Erythroblast (primary cell): ENCODE measurements at regions not wholly inside any gene's neighbourhood (a gene's known extent, or its start where the extent isn't known, plus 50 kb on each side); places are given as distances from the start of the nearest gene placed in this dataset.

Experiments used
- DNase-seq, 2 experiments: peaks; one replicate each; lab custom pipeline; 2025; lab: John Stamatoyannopoulos, UW
- GATA1 ChIP-seq: IDR thresholded peaks from 2 replicates; pipeline ENCODE4 v1.6.1; 2011; ENCODE audit warnings: low read depth, mild to moderate bottlenecking, control low read depth, low read length, moderate library complexity
- POLR2A ChIP-seq: IDR thresholded peaks from 2 replicates; pipeline ENCODE4 v1.6.1; 2011; ENCODE audit warnings: mild to moderate bottlenecking, low read length

DNA sequence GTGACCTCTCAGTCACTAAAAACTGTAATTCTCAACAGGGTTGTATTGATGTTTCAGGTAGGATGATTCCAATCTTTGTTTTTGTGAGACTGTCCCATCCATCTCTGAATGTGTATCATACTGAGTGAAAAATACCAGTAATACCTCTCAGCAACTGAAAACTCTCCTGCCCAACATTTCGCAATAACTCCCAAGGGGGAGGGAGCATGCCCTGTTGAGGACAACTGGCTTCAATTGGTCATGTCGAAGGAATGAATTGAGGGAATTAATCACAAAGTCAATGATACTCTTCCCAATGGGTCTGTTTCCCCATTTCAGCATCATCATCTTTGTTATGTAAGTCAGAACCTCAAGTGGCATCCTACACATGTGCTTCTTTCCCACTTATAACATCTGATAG is 102.4 kb upstream of the E2F7 start:
- no peak for DNase-seq
- TF ChIP-seq GATA1 (no peak), POLR2A (no peak)

DNA sequence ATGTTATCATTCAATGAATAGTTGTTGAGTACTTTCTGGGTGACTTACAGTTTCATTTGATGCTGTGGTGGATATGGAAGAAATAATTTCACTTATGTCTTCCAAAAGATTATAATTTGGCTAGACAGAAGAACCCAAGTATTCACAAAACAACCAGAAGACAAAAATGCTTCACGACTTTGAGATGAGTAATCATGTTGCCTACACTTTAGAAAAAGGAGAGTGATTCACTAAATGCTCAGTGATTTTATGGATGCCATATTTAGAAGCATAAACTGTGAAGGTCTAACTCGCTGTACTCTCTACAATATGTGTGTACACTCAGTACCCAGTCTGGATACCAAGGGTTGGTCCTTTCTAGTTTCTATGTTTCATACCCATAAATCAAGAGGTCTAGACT is 101.3 kb upstream of the E2F7 start:
- no peak for DNase-seq

DNA sequence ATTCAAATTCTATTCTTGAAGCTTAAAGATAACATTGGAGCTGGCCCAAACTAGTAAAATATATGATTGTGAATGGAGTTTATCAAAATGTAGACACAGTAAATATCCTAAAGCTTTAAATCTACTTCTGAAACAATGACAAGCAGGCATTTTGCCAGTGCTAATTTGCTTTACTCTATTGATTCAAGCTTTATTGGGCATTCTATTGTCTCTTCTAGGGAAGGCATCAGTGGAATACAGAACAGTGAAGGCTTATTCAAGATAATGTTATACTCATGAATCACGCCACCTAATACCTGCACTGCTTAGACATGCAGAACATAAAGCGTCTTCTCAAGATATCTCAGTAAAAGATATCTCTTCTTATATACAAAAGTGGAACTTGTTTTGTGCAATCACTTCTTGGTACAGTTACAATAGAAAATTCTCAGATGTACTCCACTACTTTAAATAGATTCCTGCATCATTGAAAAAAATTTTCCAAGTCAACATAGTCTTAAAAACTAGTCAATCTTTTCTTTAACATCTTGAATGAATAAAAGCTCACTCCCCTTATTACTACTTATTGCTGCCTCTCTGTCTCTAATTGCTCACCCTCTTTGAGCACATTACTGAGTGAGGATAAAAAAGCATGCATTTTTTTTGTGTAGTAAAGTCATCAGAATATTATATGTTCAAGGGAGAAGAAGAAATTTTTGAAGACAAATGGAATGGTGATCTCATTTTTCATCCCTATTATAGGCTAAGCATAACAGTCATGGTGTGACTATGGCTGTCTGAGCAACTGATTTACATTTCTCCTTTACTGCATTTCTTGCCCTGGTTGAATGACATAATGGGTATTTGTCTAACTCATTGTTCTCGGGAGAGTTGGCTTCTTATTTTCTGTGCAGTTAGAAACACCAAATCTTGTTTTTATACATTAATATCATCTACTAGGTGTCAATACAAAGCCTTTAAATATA is 98.0 kb upstream of the E2F7 start:
- DNase-seq, result no peak
- TF ChIP-seq POLR2A (no peak), GATA1 (no peak)

More for the DNA sequence above, 101.3 kb upstream of the E2F7 start:
- TF ChIP-seq POLR2A, result no peak
- no peak for TF ChIP-seq GATA1

DNA sequence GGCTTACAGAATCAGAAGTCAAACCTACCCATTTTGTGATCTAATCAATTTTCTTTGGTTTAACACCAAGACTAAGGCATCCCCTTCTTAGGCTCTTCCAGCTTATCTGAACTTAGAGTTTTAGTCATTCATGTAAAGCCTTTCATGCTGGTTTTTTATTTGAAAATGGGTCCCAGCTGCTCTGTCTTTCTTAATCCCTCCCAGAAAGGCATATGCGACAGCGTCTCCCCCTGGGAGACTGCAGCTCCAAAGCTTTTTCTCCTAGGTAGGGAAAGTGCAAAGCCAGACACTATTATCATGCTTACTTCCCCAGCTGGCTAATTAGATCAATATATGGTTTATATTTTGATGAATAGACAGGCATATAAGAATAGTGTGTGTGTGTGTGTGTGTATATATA is 96.6 kb upstream of the E2F7 start:
- TF ChIP-seq GATA1 (no peak), POLR2A (no peak)
- no peak for DNase-seq

DNA sequence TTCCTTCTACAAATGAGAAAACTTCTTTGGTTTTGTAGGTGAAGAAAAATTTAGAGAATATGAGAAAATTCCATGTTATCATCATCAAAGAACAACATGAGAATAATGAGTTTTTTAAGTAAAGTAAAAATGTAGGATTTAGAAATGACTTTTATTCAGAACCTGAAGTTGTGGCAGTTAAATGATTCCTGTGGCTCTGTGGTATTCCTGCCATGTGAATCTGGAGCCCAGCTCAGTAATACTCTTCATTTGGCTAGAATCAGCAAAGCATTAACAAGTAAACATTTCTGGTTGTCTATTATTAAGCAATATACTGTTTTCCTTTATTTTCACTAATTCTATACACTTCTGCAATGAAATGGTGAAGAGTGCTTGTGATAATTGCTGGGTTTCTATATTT is 95.6 kb upstream of the E2F7 start:
- TF ChIP-seq POLR2A (no peak), GATA1 (no peak)
- no peak for DNase-seq

DNA sequence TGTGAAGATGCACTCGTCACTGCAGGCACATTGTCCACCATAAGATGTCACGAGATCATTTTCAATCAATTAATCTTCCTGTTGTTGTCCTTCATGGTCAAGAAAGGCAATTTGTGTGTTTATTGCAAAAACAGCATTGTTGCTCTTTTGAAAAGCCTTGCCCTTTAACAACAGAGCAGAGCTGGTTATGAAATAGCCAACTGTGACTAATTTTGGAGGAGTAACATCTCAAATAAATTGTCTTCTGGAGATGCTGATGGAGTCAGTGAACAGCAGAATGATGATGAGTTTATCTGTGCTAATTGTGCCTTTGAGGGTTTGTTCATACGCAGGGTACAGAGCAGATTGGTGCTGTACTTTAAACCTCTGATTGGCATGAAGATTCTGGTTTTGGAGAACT is 88.3 kb upstream of the E2F7 start:
- no peak for DNase-seq
- no peak for TF ChIP-seq GATA1
- no peak for TF ChIP-seq POLR2A

DNA sequence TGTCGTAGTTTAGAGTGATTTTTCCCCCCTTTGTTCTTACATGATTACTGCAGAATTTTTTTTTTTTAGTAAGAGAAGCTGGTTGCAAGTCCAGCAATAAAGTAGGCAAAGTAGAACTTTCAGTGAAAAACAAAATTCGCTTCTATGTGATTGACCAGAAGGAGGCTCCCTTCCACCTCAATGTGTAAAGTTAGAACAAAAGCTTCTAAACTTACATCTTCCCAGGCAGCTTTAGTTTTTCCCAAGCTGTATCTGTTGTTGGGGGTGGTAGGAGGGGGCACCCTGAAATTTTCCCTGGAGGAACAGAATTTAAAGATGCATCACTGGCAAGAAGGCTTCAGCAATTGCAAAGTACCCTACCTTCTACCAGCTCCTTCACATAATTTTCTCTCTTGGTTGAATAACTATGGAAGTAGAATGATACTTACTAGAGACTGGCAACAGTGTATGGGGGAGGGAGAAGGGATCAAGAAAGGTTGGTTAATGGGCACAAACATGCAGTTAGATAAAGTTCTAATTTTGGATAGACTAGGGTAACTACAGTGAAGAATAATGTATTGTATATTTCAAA is 87.3 kb upstream of the E2F7 start:
- no peak for TF ChIP-seq GATA1
- TF ChIP-seq POLR2A, result no peak

DNA sequence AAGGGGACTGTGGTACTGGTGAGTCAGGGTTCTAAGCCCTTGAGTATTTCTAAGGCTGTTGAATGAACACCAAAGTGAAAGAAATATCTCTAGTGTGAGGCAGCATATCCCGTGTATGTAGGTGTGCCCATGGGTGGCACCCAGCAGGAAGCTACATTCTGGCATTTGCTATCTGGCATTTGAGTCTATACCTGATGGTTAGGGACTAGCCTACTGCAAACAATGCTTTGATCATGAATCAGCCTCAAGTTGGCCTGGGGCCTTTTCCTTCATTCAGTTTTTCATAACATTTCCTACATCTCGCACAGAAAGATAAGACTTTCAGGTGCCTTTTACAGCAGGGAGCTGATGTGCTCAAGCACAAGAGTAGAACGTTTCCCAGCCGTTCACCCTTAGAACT is 85.7 kb upstream of the E2F7 start:
- no peak for TF ChIP-seq GATA1
- TF ChIP-seq POLR2A, result no peak
- no peak for DNase-seq

More for the DNA sequence above, 87.3 kb upstream of the E2F7 start:
- no peak for DNase-seq

DNA sequence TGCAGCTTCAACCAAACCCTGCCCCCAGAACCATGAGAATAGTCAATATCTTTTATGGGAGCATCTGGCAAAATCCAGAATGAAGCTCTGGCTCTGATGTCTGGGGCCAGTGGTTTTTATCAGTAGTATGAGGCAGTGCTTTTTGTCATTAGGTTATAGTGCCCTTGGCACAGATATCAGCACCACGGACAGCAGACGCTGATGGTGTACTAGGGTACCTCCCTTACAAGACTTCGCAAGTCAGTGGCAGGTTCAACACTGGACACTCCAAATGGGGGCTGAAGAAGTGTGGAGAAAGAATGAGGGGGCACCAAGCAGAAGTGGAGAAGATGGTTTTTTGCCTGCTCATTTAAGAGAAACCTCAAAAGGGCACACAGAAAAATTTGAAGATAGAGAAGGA is 68.2 kb upstream of the E2F7 start:
- DNase-seq, result peak; percentile 30 to 31
- TF ChIP-seq GATA1 (no peak), POLR2A (no peak)

DNA sequence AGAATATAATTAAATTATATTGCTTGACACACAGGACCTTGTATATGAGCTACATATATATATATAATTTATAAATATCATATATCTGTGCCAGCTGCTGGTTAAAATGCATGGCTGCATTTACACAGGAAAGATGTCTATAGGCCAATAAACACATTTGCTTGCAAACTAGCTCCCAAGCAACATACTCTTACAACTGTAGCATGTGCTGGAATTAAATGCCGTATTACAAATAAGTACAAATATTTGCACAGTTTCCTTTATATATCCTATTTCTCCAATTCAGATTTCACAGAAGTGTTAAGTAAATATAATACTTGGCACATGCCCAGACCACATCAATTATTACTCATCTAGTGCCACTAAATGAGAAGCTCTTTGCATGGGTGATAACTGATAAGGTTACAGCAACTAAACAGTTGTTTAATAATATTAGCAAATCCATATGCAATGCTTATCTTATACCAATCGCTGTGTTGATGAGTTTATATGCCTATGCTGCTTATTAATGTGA is 66.7 kb upstream of the E2F7 start:
- no peak for DNase-seq
- TF ChIP-seq POLR2A (no peak), GATA1 (no peak)

DNA sequence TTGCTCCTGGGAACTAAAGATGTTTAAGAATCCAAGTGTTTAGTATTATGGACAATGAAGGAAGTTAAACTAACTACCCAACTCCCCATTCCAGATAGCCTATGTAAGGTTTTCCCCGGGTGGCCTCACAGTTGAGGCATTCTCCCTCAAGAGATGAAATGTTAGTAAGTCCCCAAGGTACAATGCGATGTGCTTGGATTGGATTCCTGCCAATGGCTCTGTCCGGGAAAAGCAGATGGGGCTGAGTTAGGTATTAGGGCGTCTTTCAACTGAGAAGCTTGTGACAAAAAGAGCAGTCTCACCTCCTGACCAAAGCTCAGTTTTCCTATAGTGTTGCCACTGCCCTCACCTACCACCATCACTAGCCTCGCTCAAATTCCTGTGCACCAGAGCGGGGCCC is 64.8 kb upstream of the E2F7 start:
- no peak for DNase-seq
- TF ChIP-seq GATA1, result no peak
- TF ChIP-seq POLR2A, result no peak

DNA sequence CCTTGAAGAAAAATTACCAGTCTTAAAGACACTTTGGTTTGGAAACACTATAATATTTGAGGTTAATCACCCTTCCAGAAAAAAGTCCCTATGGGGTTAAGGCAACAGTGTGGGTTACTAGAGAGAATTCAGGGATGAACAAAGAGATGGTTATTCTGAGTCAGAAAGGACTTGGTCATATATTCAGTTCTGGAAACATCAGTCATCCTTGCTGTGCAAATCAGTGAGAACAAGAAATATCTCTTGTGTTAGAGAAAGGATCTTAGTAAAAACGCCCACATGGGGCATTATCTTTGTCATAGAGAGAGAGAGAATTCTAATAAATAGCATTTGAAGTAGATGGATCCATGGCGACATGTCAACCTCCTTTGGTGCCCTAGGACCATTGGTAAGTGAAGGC is 59.4 kb upstream of the E2F7 start:
- TF ChIP-seq POLR2A, result no peak
- no peak for TF ChIP-seq GATA1
- no peak for DNase-seq

DNA sequence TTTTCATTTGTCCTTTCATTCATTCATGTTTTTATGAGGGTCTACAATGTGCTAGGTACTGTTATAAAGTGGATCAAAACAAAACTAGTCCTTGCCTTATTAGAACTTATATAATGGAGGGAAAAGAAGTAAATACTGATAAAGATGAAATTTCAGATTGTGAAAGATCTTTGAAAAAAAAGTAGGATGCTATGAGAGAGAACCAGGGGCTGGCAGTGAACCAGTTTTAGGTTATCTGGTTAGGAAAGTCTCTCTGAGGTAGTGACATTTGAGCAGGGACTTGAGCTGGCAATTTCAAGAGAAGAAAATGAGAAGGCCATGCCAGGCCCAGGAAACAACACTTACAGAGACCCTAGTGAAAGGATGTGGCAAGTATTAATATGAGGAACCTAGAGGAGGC is 57.3 kb upstream of the E2F7 start:
- no peak for DNase-seq
- TF ChIP-seq POLR2A (no peak), GATA1 (no peak)

DNA sequence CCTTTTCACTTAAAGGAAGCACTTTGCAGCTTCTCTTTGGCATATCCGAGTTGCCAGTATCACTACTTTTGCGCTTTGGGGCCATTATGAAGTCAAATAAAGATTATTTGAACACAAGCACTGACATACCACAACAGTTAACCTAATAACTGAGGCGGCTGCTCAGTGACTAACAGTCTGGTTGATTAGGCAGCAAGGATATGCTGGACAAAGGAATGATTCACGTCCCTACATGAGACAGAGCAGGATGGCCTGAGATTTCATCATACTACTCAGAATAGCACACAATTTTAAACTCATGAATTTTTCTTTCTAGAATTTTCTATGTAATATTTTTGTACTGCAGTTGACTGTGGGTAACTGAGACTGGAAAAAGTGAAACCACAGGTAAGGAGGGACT is 56.9 kb upstream of the E2F7 start:
- no peak for DNase-seq
- TF ChIP-seq POLR2A, result no peak
- TF ChIP-seq GATA1, result no peak
